NCI-H774 (cell line): ENCODE measurements at regions not wholly inside any gene's neighbourhood (a gene's known extent, or its start where the extent isn't known, plus 50 kb on each side); places are given as distances from the start of the nearest gene placed in this dataset.
"Not testable (repeated sequence)": the region's sequence is repeated elsewhere in the genome, so short reads cannot be mapped to it uniquely, and the experiment has no call there.

Source experiments
- DNase-seq: peaks from one replicate; lab custom pipeline; 2025; lab: John Stamatoyannopoulos, UW

GRCh38 chr3:20547361-20548269, 361.6 kb upstream of the SGO1 start:
- DNase-seq, result not testable (repeated sequence)

- no peak for DNase-seq
Observed at GRCh38 chr3:20546636-20547035, 360.6 kb upstream of the SGO1 start.

- DNase-seq, result no peak
Observed at GRCh38 chr3:20543535-20544226, 357.7 kb upstream of the SGO1 start.

- no peak for DNase-seq
Observed at GRCh38 chr3:20540066-20540465, 354.1 kb upstream of the SGO1 start.

- no peak for DNase-seq
Observed at GRCh38 chr3:20539666-20540065, 353.7 kb upstream of the SGO1 start.

- DNase-seq, result no peak
Observed at GRCh38 chr3:20537234-20537633, 351.2 kb upstream of the SGO1 start.

GRCh38 chr3:20529911-20530310, 343.9 kb upstream of the SGO1 start:
- no peak for DNase-seq

- no peak for DNase-seq
Observed at GRCh38 chr3:20528180-20528770, 342.3 kb upstream of the SGO1 start.

GRCh38 chr3:20527368-20527767, 341.4 kb upstream of the SGO1 start:
- no peak for DNase-seq

GRCh38 chr3:20524328-20524727, 338.3 kb upstream of the SGO1 start:
- DNase-seq, result no peak

GRCh38 chr3:20523293-20523692, 337.3 kb upstream of the SGO1 start:
- no peak for DNase-seq

GRCh38 chr3:20517316-20517715, 331.3 kb upstream of the SGO1 start:
- not testable (repeated sequence) for DNase-seq

- no peak for DNase-seq
Observed at GRCh38 chr3:20516311-20516710, 330.3 kb upstream of the SGO1 start.

- no peak for DNase-seq
Observed at GRCh38 chr3:20515834-20516233, 329.8 kb upstream of the SGO1 start.

GRCh38 chr3:20511863-20512505, 326.0 kb upstream of the SGO1 start:
- DNase-seq, result peak; percentile 51

- DNase-seq, result no peak
Observed at GRCh38 chr3:20510396-20510795, 324.4 kb upstream of the SGO1 start.

- DNase-seq, result no peak
Observed at GRCh38 chr3:20503394-20504082, 317.5 kb upstream of the SGO1 start.

- no peak for DNase-seq
Observed at GRCh38 chr3:20490996-20491395, 305.0 kb upstream of the SGO1 start.

GRCh38 chr3:20488151-20488550, 302.1 kb upstream of the SGO1 start:
- no peak for DNase-seq

- DNase-seq, result no peak
Observed at GRCh38 chr3:20484126-20484525, 298.1 kb upstream of the SGO1 start.

- no peak for DNase-seq
Observed at GRCh38 chr3:20482350-20482749, 296.3 kb upstream of the SGO1 start.
